Thyroid gland (tissue), 4 donors: ENCODE measurements at regions not wholly inside any gene's neighbourhood (a gene's known extent, or its start where the extent isn't known, plus 50 kb on each side); places are given as distances from the start of the nearest gene placed in this dataset.
"Not testable (repeated sequence)": the region's sequence is repeated elsewhere in the genome, so short reads cannot be mapped to it uniquely, and the experiment has no call there.

Experiments
- DNase-seq, 2 donors: peaks; one replicate each; pipeline ENCODE4 v3.0.0-alpha.2; 2019
- H3K27ac ChIP-seq, 3 donors: fragments of 200-600 bp; sonication (generic); 1 replicate in 2 of 3; 2 replicates in 1 of 3; pipeline ENCODE4 v1.5.1; 2016 to 2019; ENCODE audit warnings: mild to moderate bottlenecking in 1 of 3, moderate library complexity in 1 of 3
- H3K27me3 ChIP-seq: fragments of 200-600 bp; sonication (generic); one replicate; pipeline ENCODE4 v1.5.1; 2019
- H3K36me3 ChIP-seq, 2 donors: fragments of 200-600 bp; sonication (generic); one replicate each; pipeline ENCODE4 v1.5.1; 2016 to 2019
- H3K4me1 ChIP-seq, 2 donors: fragments of 200-600 bp; sonication (generic); one replicate each; pipeline ENCODE4 v1.5.1; 2017 to 2019
- H3K4me3 ChIP-seq, 3 donors: fragments of 200-600 bp; sonication (generic); replicated peaks in 1 of 3; 1 replicate in 2 of 3; 2 replicates in 1 of 3; pipeline ENCODE4 v1.5.1; 2016; ENCODE audit warnings: mild to moderate bottlenecking in 1 of 3
- H3K9me3 ChIP-seq: fragments of 200-600 bp; sonication (generic); one replicate; pipeline ENCODE4 v1.5.1; 2017
- WGBS, 2 donors: methylation state at CpG; one replicate each; pipeline ENCODE4 v1.1.5; 2017; 5-methylcytosine and 5-hydroxymethylcytosine counted together
- intact Hi-C: fragments of 100-400 bp; cut with DNase I; formaldehyde crosslinking; loops from one replicate; pipeline ENCODE4 v1.15.1; 2023
- TF ChIP-seq, protein P1 (sequence below), 6 experiments: fragments of 200-600 bp in 3 of 6; fragments of 450-650 bp in 3 of 6; sonication (generic) in 3 of 6; IDR thresholded peaks; one replicate each; pipeline ENCODE4 v1.5.1; 2016 to 2019; ENCODE audit warnings: antibody characterized with exemption in 6 of 6, mild to moderate bottlenecking in 2 of 6, inconsistent platforms in 1 of 6, moderate library complexity in 1 of 6

DNA sequence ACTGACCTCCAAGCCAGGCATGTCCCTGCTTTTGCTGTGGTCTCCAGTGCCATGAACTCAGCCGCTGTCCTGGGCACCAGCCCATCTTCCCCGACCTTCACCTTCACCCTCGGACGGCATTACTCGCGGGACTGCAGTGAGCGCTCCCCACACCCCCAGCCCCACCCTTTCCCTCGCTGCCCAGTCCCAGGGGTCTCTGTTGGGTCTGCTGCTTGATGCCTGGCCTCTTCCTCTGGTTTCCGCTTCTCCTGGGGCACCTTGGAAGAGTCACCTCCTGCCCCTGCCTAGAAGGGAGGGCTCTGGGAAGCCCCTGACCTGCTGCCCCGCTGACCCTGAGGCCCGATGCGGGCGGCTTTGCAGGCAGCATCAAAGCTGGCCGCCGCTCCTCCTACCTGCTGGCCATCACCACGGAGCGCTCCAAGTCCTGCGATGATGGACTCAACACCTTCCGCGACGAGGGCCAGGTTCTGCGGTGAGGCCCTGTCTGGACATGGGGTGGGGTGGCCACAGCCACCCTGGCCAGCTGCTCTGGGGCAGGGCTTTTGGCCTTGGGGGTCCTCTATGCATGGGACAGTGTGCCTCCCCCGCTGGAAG is 102.3 kb downstream of the ZNF267 start:
- H3K27ac ChIP-seq, H3K9me3 ChIP-seq, DNase-seq, H3K4me3 ChIP-seq, intact Hi-C loops, H3K4me1 ChIP-seq, H3K36me3 ChIP-seq, H3K27me3 ChIP-seq: not testable (repeated sequence)
- 82 to 87% methylated on average over 8 of the region's 23 CpGs for WGBS, 2 donors

DNA sequence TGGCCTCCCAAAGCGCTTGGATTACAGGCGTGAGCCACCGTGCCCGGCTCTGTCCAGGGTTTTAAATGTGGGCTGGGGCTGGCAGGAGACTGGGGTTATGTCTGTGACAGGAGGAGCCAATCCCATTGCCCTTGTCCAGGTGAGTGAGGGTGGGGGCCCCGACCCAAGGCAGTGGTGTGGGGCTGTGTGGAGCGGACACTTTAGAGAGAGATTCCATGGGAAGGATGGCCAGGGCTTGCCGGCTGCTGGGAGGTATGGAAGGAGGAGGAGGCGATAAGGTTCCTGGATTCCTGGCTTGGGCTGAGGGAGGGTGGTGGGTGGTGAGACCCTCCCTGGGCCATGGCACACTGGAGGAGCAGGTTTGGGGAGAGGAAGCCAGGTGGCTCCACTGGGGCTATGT is 104.9 kb downstream of the ZNF267 start:
- DNase-seq, H3K27ac ChIP-seq, H3K27me3 ChIP-seq, H3K4me3 ChIP-seq, H3K9me3 ChIP-seq, intact Hi-C loops, H3K36me3 ChIP-seq, H3K4me1 ChIP-seq: not testable (repeated sequence)
- 80 to 89% methylated on average over 4 of the region's 8 CpGs for WGBS, 2 donors

DNA sequence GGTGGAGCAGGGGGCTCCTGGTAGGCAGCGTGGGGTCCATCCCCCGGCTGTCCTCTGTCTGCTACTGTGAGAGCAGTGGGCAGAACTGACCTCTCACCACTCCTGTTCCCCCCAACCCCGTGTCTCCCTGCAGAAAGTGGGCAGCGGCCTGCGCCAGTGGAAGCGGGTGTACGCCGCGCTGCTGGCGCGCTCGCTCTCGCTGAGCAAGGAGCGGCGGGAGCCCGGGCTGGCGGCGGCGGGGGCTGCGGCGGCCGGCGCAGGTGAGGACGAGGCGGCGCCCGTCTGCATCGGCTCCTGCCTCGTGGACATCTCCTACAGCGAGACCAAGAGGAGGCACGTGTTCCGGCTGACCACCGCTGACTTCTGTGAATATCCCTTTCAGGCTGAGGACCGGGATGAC is 108.1 kb downstream of the ZNF267 start:
- H3K27me3 ChIP-seq, H3K4me1 ChIP-seq, H3K27ac ChIP-seq, DNase-seq, intact Hi-C loops, H3K4me3 ChIP-seq, H3K36me3 ChIP-seq, H3K9me3 ChIP-seq: not testable (repeated sequence)
- 80 to 95% methylated on average over 1 to 27 of the region's 34 CpGs for WGBS, 2 donors

DNA sequence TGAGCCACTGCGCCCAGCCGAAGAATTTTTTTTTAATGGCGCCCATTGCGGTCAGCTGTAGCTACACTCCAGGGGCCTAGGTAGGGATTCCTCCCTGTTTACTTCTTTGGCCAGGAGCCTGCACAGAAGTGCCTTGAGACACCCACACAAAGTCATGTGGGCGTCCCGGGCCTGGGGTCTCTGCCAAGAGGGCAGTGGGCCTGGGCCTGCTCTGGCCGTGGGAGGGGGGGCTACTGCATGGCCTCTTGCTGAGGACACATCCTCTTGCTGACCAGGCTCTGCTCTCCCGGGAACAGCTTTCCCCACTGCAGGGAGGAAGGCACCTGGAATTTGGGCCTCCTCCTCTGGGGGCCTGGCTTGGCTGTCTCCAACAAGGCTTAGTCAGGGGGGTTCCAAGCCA is 109.4 kb downstream of the ZNF267 start:
- H3K9me3 ChIP-seq, H3K4me1 ChIP-seq, H3K36me3 ChIP-seq, H3K27ac ChIP-seq, intact Hi-C loops, DNase-seq, H3K27me3 ChIP-seq, H3K4me3 ChIP-seq: not testable (repeated sequence)
- WGBS, 2 donors, result 90 to 100% methylated on average over 4 to 7 of the region's 8 CpGs

DNA sequence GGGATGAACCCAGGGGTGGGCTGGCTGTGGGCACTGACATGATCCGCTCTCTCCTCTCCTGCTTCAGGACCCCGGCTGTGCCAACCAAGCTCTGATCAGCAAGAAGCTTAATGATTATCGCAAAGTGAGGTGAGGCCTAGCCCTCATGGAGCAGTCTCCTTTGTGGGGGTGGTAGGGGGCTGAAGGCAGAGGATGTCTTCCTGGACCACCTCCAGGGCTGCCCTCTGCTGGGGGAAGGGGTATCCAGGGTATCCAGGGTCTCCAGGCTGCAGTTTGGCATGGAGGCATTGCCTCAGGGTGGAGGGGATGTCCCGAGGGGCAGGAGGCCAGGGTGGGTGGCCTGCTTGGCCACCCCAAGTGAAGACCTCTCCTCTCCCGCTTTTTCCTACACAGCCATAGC is 110.1 kb downstream of the ZNF267 start:
- H3K4me3 ChIP-seq, intact Hi-C loops, H3K36me3 ChIP-seq, H3K27me3 ChIP-seq, H3K27ac ChIP-seq, H3K4me1 ChIP-seq, H3K9me3 ChIP-seq, DNase-seq: not testable (repeated sequence)
- WGBS, 2 donors, result 35 to 86% methylated on average over 1 to 2 of the region's 5 CpGs

DNA sequence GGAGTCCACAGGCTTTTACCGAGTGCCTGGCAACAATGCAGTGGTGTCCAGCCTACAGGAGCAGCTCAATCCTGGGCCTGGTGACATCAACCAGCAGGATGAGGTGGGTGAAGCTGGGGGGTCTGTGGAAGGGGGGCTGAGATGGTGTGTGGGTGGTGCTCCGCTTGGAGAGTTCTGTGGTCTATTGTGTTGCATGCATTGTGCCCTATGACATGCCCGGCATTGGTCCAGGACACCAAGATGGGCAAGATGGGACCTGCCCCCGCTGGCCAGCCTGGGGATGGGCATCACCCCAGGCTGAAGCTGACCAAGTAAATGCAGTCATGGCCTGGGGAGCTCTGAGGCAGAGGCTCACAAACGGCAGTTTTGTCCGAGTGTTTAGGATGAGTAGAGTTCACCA is 113.3 kb downstream of the ZNF267 start:
- intact Hi-C loops, H3K4me1 ChIP-seq, H3K9me3 ChIP-seq, H3K4me3 ChIP-seq, H3K36me3 ChIP-seq, H3K27ac ChIP-seq, DNase-seq, H3K27me3 ChIP-seq: not testable (repeated sequence)
- WGBS, 2 donors, result 88% methylated on average over 3 of the region's 6 CpGs; no CpG with 5 or more reads in 1 of the 2 donors

DNA sequence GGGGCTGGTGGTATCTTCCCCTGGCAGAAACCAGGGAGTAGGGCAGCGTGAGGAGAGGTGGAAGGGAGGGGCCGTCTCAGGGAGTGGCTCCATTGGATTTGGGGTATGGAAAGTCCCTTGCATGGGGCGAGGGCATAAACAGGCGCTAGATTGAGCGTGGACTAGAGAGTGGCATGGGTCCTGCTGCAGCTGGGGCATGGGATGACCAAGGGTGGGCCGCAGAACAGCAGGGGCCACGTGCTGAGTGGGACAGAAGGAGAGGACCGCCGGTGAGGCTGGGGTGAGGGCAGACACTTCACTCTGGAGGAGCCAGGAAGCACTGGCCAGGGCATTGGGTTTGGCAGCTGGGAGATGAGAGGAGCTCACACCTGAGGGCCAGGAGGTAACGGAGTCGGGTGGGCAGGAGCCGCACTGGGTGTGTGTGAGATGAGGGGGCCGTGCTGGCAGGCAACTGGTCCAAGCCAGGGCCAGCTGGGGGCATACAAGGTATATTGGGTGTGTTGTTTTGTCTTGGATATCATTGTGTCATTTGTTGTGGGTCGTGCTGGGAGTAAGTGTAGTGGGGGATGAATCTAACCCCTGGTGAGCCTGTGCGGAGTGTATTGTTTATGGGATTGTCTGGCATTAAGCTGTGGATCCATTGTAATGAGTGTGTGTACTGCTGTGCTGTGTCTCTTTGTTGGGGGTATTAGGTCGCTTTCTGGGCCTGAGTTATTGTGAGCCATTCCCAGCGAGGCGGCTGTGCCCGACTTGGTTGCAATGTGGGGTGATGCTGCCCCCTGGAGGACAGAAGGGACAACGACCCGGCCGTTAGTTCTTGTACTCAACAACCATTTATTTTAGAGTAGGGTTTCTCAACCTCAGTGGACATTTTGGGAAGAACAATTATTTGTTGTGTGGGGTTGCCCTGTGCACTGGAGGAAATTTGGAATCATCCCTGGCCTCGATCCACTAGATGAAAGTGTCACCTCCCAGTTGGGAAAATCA is 115.3 kb downstream of the ZNF267 start:
- H3K27me3 ChIP-seq, H3K27ac ChIP-seq, H3K4me1 ChIP-seq, intact Hi-C loops, H3K9me3 ChIP-seq, H3K36me3 ChIP-seq, H3K4me3 ChIP-seq: not testable (repeated sequence)
- 25 to 60% methylated on average over 2 to 8 of the region's 23 CpGs for WGBS, 2 donors
- TF ChIP-seq, protein P1, sequence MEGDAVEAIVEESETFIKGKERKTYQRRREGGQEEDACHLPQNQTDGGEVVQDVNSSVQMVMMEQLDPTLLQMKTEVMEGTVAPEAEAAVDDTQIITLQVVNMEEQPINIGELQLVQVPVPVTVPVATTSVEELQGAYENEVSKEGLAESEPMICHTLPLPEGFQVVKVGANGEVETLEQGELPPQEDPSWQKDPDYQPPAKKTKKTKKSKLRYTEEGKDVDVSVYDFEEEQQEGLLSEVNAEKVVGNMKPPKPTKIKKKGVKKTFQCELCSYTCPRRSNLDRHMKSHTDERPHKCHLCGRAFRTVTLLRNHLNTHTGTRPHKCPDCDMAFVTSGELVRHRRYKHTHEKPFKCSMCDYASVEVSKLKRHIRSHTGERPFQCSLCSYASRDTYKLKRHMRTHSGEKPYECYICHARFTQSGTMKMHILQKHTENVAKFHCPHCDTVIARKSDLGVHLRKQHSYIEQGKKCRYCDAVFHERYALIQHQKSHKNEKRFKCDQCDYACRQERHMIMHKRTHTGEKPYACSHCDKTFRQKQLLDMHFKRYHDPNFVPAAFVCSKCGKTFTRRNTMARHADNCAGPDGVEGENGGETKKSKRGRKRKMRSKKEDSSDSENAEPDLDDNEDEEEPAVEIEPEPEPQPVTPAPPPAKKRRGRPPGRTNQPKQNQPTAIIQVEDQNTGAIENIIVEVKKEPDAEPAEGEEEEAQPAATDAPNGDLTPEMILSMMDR (IDR thresholded peaks at IDR 0.05), result peak in 1 of 6 experiments; percentile 22
- DNase-seq, result peak; percentile 30 to 33

DNA sequence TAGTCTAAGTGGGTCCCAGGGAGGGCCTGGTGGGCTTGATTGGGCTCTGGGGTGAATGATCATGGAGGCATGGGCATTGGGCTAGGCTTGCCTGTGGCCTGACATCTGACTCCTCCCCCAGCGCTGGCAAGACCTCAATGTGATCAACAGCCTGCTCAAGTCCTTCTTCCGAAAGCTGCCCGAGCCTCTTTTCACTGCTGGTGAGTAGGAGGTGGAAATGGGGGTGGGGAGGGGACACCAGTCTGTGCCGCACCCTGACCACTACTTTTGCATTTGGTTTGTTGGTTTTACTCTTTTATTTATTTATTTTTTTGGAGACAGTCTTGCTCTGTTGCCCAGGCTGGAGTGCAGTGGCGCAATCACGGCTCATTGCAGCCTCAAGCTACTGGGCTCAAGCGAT is 116.7 kb downstream of the ZNF267 start:
- H3K27me3 ChIP-seq, intact Hi-C loops, H3K4me3 ChIP-seq, DNase-seq, H3K27ac ChIP-seq, H3K4me1 ChIP-seq, H3K36me3 ChIP-seq, H3K9me3 ChIP-seq: not testable (repeated sequence)
- WGBS, 2 donors, result 74 to 83% methylated on average over 5 to 6 of the region's 7 CpGs

DNA sequence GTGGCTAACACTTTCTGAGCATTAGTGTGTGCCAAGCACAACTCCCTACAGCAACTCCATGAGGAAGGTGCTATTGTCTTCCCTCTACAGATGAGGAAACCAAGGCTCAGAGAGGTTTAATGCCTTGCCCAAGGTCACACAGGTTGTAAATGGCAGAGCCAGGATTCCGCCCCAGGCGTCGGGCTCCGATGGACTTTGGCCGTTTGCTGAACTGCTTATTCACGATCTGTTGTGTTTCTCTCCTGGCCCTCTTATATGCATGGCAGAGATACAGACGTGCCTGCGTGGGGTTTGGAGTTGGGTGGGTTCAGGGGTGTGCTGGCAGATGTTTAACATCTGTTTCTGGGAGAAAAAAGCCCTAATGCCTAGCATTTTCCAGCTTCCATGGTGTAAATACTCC is 117.4 kb downstream of the ZNF267 start:
- H3K36me3 ChIP-seq, H3K9me3 ChIP-seq, H3K4me1 ChIP-seq, DNase-seq, H3K27ac ChIP-seq, H3K27me3 ChIP-seq, intact Hi-C loops, H3K4me3 ChIP-seq: not testable (repeated sequence)
- 84 to 91% methylated on average over 8 of the region's 8 CpGs for WGBS, 2 donors

DNA sequence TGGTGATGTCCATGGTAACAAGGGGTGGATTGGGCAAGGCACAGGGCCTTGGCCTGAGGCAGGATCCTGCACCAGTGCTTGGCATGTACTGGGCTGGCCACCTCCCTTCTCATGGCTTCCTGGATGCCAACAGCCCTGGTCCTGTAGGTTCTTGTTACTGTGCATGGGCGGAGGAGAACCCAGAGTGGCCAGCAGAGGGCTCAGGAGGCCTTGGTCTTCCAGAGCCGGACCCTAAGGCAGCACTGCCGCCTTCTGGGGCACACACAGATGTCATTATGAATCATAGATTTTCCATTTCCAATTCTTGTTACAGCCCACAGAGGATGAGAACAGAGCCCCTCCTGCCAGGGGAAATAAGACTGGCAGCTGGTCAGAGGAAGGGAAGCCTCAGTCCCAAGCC is 122.7 kb downstream of the ZNF267 start:
- H3K27ac ChIP-seq, H3K27me3 ChIP-seq, DNase-seq, H3K4me1 ChIP-seq, H3K9me3 ChIP-seq, H3K36me3 ChIP-seq, intact Hi-C loops, H3K4me3 ChIP-seq: not testable (repeated sequence)
- 20 to 30% methylated on average over 2 of the region's 3 CpGs for WGBS, 2 donors

DNA sequence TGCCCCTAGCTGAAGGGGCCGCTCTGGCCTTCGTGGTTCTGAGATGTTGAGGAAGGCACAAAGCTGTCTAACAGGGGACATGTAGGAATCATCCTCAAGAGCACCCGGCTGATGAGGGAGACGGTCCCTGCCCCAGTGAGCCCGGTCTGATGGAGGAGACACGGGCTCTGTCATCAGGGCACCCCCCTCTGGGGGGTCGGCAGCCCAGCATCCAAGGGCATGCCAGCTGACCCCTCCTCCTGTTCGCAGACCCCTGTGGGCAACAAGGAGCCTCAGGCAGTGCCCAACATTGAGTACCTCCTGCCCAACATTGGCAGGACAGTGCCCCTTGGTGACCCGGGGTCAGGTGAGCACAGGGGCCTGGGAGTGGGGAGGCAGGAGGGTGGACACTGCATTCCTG is 128.9 kb downstream of the ZNF267 start:
- H3K27ac ChIP-seq, H3K36me3 ChIP-seq, H3K4me3 ChIP-seq, H3K9me3 ChIP-seq, H3K27me3 ChIP-seq, intact Hi-C loops, DNase-seq, H3K4me1 ChIP-seq: not testable (repeated sequence)
- 100% methylated on average over 1 of the region's 9 CpGs; no CpG with 5 or more reads in 1 of the 2 donors for WGBS, 2 donors

DNA sequence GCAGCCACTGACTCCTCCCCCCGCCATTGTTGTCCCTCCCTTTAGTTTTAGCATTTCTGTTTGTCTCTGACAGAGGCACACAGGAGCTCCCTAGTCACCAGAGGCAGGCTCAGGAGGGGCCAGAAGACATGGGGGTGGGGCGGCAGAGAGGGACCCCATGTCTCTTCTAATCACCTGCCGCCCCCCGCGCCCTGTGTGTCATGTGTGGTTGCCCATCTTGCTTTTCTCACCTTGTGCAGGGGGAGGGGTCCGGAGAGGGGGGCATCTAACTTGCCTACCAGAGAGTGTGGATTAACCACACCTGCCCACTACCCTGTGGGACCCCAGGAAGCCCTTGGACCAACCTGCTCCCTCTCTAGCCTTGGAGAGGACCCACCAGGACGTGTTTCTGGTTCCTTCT is 130.2 kb downstream of the ZNF267 start:
- DNase-seq, H3K36me3 ChIP-seq, H3K27ac ChIP-seq, intact Hi-C loops, H3K4me1 ChIP-seq, H3K27me3 ChIP-seq, H3K9me3 ChIP-seq, H3K4me3 ChIP-seq: not testable (repeated sequence)
- 75 to 95% methylated on average over 4 to 5 of the region's 7 CpGs for WGBS, 2 donors
